Cardiac fibroblast (primary cell): ENCODE measurements at regions not wholly inside any gene's neighbourhood (a gene's known extent, or its start where the extent isn't known, plus 50 kb on each side); places are given as distances from the start of the nearest gene placed in this dataset.
A peak's percentile ranks its signal among the peaks of the same experiment; 100 is the strongest.
"Not testable (repeated sequence)": the region's sequence is repeated elsewhere in the genome, so short reads cannot be mapped to it uniquely, and the experiment has no call there.

Experiments
- DNase-seq, 2 donors: peaks; one replicate each; pipeline versions ENCODE4 v3.0.0 to v3.0.0-alpha.2; 2010; ENCODE audit warnings: low read depth in 2 of 2
- H3K4me3 ChIP-seq, 2 donors: replicated peaks in 1 of 2; 1 replicate in 1 of 2; 2 replicates in 1 of 2; pipeline ENCODE4 v1.5.1; 2011; ENCODE audit warnings: low read depth in 2 of 2, low read length in 2 of 2, mild to moderate bottlenecking in 2 of 2, moderate library complexity in 1 of 2
- TF ChIP-seq, protein P1 (sequence below): IDR thresholded peaks from one replicate; pipeline ENCODE4 v1.5.1; 2011; ENCODE audit warnings: low read depth, mild to moderate bottlenecking, low read length, inconsistent platforms

- H3K4me3 ChIP-seq, result no peak overlapping the region
- TF ChIP-seq, protein P1, sequence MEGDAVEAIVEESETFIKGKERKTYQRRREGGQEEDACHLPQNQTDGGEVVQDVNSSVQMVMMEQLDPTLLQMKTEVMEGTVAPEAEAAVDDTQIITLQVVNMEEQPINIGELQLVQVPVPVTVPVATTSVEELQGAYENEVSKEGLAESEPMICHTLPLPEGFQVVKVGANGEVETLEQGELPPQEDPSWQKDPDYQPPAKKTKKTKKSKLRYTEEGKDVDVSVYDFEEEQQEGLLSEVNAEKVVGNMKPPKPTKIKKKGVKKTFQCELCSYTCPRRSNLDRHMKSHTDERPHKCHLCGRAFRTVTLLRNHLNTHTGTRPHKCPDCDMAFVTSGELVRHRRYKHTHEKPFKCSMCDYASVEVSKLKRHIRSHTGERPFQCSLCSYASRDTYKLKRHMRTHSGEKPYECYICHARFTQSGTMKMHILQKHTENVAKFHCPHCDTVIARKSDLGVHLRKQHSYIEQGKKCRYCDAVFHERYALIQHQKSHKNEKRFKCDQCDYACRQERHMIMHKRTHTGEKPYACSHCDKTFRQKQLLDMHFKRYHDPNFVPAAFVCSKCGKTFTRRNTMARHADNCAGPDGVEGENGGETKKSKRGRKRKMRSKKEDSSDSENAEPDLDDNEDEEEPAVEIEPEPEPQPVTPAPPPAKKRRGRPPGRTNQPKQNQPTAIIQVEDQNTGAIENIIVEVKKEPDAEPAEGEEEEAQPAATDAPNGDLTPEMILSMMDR, result no peak
- DNase-seq, result peak in 1 of 2 donors; percentile 28
Measured at GRCh38 chr15:95693917-95694316, 636.6 kb upstream of the NR2F2 start.

- no peak for DNase-seq
- H3K4me3 ChIP-seq, result no peak overlapping the region
- TF ChIP-seq, protein P1, result no peak
Measured at GRCh38 chr15:95698230-95698629, 632.3 kb upstream of the NR2F2 start.

- TF ChIP-seq, protein P1, result no peak
- no peak overlapping the region for H3K4me3 ChIP-seq
- DNase-seq, result no peak
Measured at GRCh38 chr15:95698951-95699350, 631.5 kb upstream of the NR2F2 start.

DNA sequence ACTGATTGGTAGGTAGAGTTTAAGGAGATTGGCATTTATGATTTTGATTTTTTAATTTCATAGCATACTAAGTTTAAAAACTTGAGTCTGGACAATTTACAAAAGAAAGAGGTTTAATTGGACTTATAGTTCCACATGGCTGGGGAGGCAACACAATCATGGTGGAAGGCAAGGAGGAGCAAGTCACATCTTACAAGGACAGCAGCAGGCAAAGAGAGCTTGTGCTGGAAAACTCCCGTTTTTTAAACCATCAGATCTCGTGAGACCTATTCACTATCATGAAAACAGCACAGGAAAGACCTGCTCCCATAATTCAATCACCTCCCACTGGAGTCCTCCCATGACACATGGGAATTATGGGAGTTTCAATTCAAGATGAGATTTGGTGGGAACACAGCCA is 630.9 kb upstream of the NR2F2 start:
- TF ChIP-seq, protein P1, result no peak
- no peak for DNase-seq
- H3K4me3 ChIP-seq, result no peak overlapping the region

- not testable (repeated sequence) for DNase-seq
Measured at GRCh38 chr15:95700692-95701091, 629.8 kb upstream of the NR2F2 start.

GRCh38 chr15:95701410-95701809 is 629.1 kb upstream of the NR2F2 start:
- no peak for DNase-seq
- TF ChIP-seq, protein P1, result no peak
- no peak overlapping the region for H3K4me3 ChIP-seq

More at GRCh38 chr15:95700692-95701091, 629.8 kb upstream of the NR2F2 start:
- not testable (repeated sequence) for H3K4me3 ChIP-seq

DNA sequence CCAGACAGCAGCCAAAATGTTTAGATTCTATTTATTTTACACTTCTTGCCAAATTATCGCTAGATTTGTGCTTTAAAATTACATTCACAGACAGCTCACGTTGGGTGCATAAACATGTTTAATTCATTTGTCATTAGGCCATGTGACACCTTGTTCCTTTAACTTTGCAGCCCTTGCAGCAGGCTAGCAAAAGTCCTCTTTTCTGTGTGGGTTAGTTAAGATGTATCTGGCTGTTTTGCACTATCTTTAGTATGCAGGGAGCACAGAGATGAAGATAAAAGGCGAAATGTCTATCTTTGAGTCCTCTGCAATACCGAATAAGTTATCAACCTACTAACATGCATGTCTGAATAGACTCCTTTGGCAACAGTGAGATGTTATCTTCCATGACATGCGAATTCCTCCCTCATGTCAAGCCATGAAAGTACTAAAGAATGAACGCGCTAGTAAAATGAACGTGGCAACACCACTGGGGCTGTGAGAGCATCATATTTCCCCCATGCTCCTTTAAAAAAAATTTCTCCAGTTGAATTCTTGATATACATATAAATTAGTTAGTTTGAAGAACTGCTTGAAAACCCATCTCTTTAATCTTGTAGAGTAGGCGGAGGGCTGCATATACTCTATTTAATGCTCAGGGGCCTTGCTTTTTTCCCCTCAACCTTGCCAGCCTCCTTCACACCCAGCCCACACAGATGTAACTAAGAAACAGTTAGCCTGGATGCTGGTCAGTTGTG is 620.4 kb upstream of the NR2F2 start:
- TF ChIP-seq, protein P1, result no peak
- no peak overlapping the region for H3K4me3 ChIP-seq
- DNase-seq, result no peak
